ENCODE measurements at regions not wholly inside any gene's neighbourhood (a gene's known extent, or its start where the extent isn't known, plus 50 kb on each side); places are given as distances from the start of the nearest gene placed in this dataset.

GRCh38 chr20:60483371-60483770 is 525.1 kb downstream of the CDH26 start:
- no peak overlapping the region for H3K27ac Mint-ChIP-seq
- no peaks in the 10 kb centered on the region for H3K4me1 Mint-ChIP-seq
- no peaks in the 10 kb centered on the region for H3K27me3 Mint-ChIP-seq
- H3K9me3 Mint-ChIP-seq, result no peaks in the 10 kb centered on the region
- intact Hi-C loops (cut with micrococcal nuclease), result no loop called here
- no peak overlapping the region for H3K4me3 Mint-ChIP-seq
- H3K36me3 Mint-ChIP-seq (ENCODE audit: low read depth), result no peaks in the 10 kb centered on the region
- no peak for DNase-seq

- Mint-ChIP-seq H3K4me3 (no peak overlapping the region), H3K9me3 (no peaks in the 10 kb centered on the region), H3K4me1 (no peaks in the 10 kb centered on the region), H3K36me3 (ENCODE audit: low read depth) (no peaks in the 10 kb centered on the region), H3K27me3 (no peaks in the 10 kb centered on the region), H3K27ac (no peak overlapping the region)
- no peak for DNase-seq
- intact Hi-C loops (cut with micrococcal nuclease), result no loop called here
Observed at GRCh38 chr20:60484316-60484715, 526.1 kb downstream of the CDH26 start.

GRCh38 chr20:60485012-60485760 is 527.0 kb downstream of the CDH26 start:
- DNase-seq, result no peak
- no peak overlapping the region for H3K4me3 Mint-ChIP-seq
- no peaks in the 10 kb centered on the region for H3K9me3 Mint-ChIP-seq
- intact Hi-C loops (cut with micrococcal nuclease), result no loop called here
- no peaks in the 10 kb centered on the region for H3K4me1 Mint-ChIP-seq
- no peak overlapping the region for H3K27ac Mint-ChIP-seq
- H3K36me3 Mint-ChIP-seq (ENCODE audit: low read depth), result no peaks in the 10 kb centered on the region
- H3K27me3 Mint-ChIP-seq, result no peaks in the 10 kb centered on the region

- no peak overlapping the region for H3K27ac Mint-ChIP-seq
- no peaks in the 10 kb centered on the region for H3K27me3 Mint-ChIP-seq
- no peak for DNase-seq
- intact Hi-C loops (cut with micrococcal nuclease), result no loop called here
- H3K4me1 Mint-ChIP-seq, result no peaks in the 10 kb centered on the region
- no peak overlapping the region for H3K4me3 Mint-ChIP-seq
- H3K9me3 Mint-ChIP-seq, result no peaks in the 10 kb centered on the region
- H3K36me3 Mint-ChIP-seq (ENCODE audit: low read depth), result no peaks in the 10 kb centered on the region
Observed at GRCh38 chr20:60486315-60486714, 528.1 kb downstream of the CDH26 start.

- no peak for DNase-seq
- H3K27me3 Mint-ChIP-seq, result no peaks in the 10 kb centered on the region
- no peak overlapping the region for H3K27ac Mint-ChIP-seq
- H3K4me1 Mint-ChIP-seq, result no peaks in the 10 kb centered on the region
- intact Hi-C loops (cut with micrococcal nuclease), result no loop called here
- H3K9me3 Mint-ChIP-seq, result no peaks in the 10 kb centered on the region
- no peak overlapping the region for H3K4me3 Mint-ChIP-seq
- no peaks in the 10 kb centered on the region for H3K36me3 Mint-ChIP-seq (ENCODE audit: low read depth)
Observed at GRCh38 chr20:60486937-60487336, 528.7 kb downstream of the CDH26 start.

- Mint-ChIP-seq H3K27ac (no peak overlapping the region), H3K4me3 (no peak overlapping the region), H3K27me3 (no peaks in the 10 kb centered on the region), H3K36me3 (ENCODE audit: low read depth) (no peaks in the 10 kb centered on the region), H3K4me1 (no peaks in the 10 kb centered on the region), H3K9me3 (no peaks in the 10 kb centered on the region)
- no peak for DNase-seq
- intact Hi-C loops (cut with micrococcal nuclease), result no loop called here
Observed at GRCh38 chr20:60490217-60491050, 532.2 kb downstream of the CDH26 start.

- Mint-ChIP-seq H3K27ac (no peak overlapping the region), H3K9me3 (no peaks in the 10 kb centered on the region), H3K4me1 (no peaks in the 10 kb centered on the region), H3K27me3 (no peaks in the 10 kb centered on the region), H3K36me3 (ENCODE audit: low read depth) (no peaks in the 10 kb centered on the region), H3K4me3 (no peak overlapping the region)
- intact Hi-C loops (cut with micrococcal nuclease), result no loop called here
- no peak for DNase-seq
Observed at GRCh38 chr20:60491051-60491581, 532.9 kb downstream of the CDH26 start.

- Mint-ChIP-seq H3K4me3 (no peak overlapping the region), H3K4me1 (no peaks in the 10 kb centered on the region), H3K27ac (no peak overlapping the region), H3K27me3 (no peaks in the 10 kb centered on the region), H3K36me3 (ENCODE audit: low read depth) (no peaks in the 10 kb centered on the region), H3K9me3 (no peaks in the 10 kb centered on the region)
- intact Hi-C loops (cut with micrococcal nuclease), result no loop called here
- no peak for DNase-seq
Observed at GRCh38 chr20:60494476-60494875, 536.3 kb downstream of the CDH26 start.

GRCh38 chr20:60497298-60498035 is 539.2 kb downstream of the CDH26 start:
- Mint-ChIP-seq H3K36me3 (ENCODE audit: low read depth) (no peaks in the 10 kb centered on the region), H3K4me3 (no peak overlapping the region), H3K4me1 (no peaks in the 10 kb centered on the region), H3K27me3 (no peaks in the 10 kb centered on the region), H3K27ac (no peak overlapping the region), H3K9me3 (no peaks in the 10 kb centered on the region)
- no peak for DNase-seq
- intact Hi-C loops (cut with micrococcal nuclease), result no loop called here

- intact Hi-C loops (cut with micrococcal nuclease), result no loop called here
- H3K9me3 Mint-ChIP-seq, result no peaks in the 10 kb centered on the region
Observed at GRCh38 chr20:60500038-60500701, 541.9 kb downstream of the CDH26 start.

GRCh38 chr20:60501048-60501447 is 542.8 kb downstream of the CDH26 start:
- Mint-ChIP-seq H3K4me1 (no peaks in the 10 kb centered on the region), H3K4me3 (no peak overlapping the region), H3K36me3 (ENCODE audit: low read depth) (no peaks in the 10 kb centered on the region), H3K27me3 (no peaks in the 10 kb centered on the region), H3K9me3 (no peaks in the 10 kb centered on the region), H3K27ac (no peak overlapping the region)
- intact Hi-C loops (cut with micrococcal nuclease), result no loop called here
- peak; percentile 20 for DNase-seq

More at GRCh38 chr20:60500038-60500701, 541.9 kb downstream of the CDH26 start:
- Mint-ChIP-seq H3K27me3 (no peaks in the 10 kb centered on the region), H3K27ac (no peak overlapping the region), H3K4me3 (no peak overlapping the region), H3K36me3 (ENCODE audit: low read depth) (no peaks in the 10 kb centered on the region), H3K4me1 (no peaks in the 10 kb centered on the region)
- DNase-seq, result no peak

- Mint-ChIP-seq H3K27ac (no peak overlapping the region), H3K4me3 (no peak overlapping the region), H3K27me3 (no peaks in the 10 kb centered on the region), H3K4me1 (no peaks in the 10 kb centered on the region), H3K9me3 (no peaks in the 10 kb centered on the region), H3K36me3 (ENCODE audit: low read depth) (no peaks in the 10 kb centered on the region)
- intact Hi-C loops (cut with micrococcal nuclease), result no loop called here
- no peak for DNase-seq
Observed at GRCh38 chr20:60502881-60503280, 544.7 kb downstream of the CDH26 start.

GRCh38 chr20:60505423-60505822 is 547.2 kb downstream of the CDH26 start:
- Mint-ChIP-seq H3K9me3 (no peaks in the 10 kb centered on the region), H3K27ac (no peak overlapping the region)

More at GRCh38 chr20:60505423-60505822, 547.2 kb downstream of the CDH26 start:
- Mint-ChIP-seq H3K4me3 (no peak overlapping the region), H3K4me1 (no peaks in the 10 kb centered on the region), H3K27me3 (no peaks in the 10 kb centered on the region), H3K36me3 (ENCODE audit: low read depth) (no peaks in the 10 kb centered on the region)
- intact Hi-C loops (cut with micrococcal nuclease), result no loop called here
- no peak for DNase-seq
